SK-N-MC (cell line): ENCODE measurements at regions not wholly inside any gene's neighbourhood (a gene's known extent, or its start where the extent isn't known, plus 50 kb on each side); places are given as distances from the start of the nearest gene placed in this dataset.

Experiments used
- EZH2 ChIP-seq: fragments of 200-600 bp; sonication (generic); IDR thresholded peaks from one replicate; pipeline ENCODE4 v1.6.1; 2017; ENCODE audit warnings: antibody characterized with exemption
- POLR2AphosphoS5 ChIP-seq: IDR thresholded peaks from 2 replicates; pipeline ENCODE4 v1.6.1; 2012; ENCODE audit warnings: mild to moderate bottlenecking, low read depth, low read length, borderline replicate concordance

DNA sequence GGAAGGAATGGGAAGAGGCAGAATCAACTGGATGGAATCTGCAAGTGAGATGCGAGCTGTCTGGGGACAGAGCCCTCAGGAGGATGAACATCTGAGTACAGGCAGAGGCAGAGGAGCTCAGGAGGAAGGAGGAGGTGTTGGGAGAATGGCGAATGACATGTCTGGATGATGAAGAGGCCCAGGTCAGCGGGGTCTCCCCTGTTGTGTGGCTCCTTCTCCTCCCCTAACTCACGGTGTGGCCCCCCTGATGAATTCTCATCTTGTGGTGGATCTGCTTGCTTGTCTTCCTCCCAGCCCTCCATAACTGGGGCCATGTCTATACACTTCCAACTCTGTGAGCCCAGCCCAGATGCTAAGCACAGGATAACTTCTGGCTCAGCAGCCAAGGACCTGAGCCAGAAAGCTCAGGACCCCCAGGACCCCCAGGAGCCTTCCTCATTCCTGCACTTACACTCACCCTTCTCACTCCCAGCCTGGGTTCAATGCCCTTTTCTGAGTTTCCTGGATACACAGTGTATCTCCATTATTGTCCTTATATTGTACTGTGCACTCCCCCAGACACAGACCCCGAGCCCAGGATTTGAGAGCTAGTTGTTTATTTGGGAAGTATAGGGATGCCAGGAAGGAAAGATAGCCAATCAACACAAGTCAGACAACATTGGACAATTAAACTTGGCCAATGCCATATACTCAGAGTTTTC lies 678.6 kb upstream of the HS6ST1 start:
- TF ChIP-seq EZH2 (no peak), POLR2AphosphoS5 (no peak)
